Adrenal gland (tissue), 9 donors: ENCODE measurements at regions not wholly inside any gene's neighbourhood (a gene's known extent, or its start where the extent isn't known, plus 50 kb on each side); places are given as distances from the start of the nearest gene placed in this dataset.

Experiments
- DNase-seq, 7 donors: peaks; one replicate each; pipeline ENCODE4 v3.0.0-alpha.2; 2019 to 2020
- H3K27ac ChIP-seq, 5 donors: fragments of 200-600 bp; sonication (generic) in 4 of 5; 1 replicate in 3 of 5; 2 replicates in 2 of 5; pipeline versions ENCODE4 v1.5.1 to v1.8.0; 2016 to 2020; ENCODE audit warnings: mild to moderate bottlenecking in 1 of 5
- H3K27me3 ChIP-seq: fragments of 200-600 bp; 2 replicates; pipeline ENCODE4 v1.8.0; 2021
- H3K36me3 ChIP-seq, 2 donors: fragments of 200-600 bp; replicated peaks in 1 of 2; 1 replicate in 1 of 2; 2 replicates in 1 of 2; pipeline versions ENCODE4 v1.5.1 to v1.8.0; 2018 to 2022
- H3K4me1 ChIP-seq, 2 donors: fragments of 200-600 bp; replicated peaks in 1 of 2; 1 replicate in 1 of 2; 2 replicates in 1 of 2; pipeline versions ENCODE4 v1.5.1 to v1.8.0; 2018 to 2021
- H3K4me3 ChIP-seq, 4 donors: fragments of 200-600 bp; sonication (generic) in 3 of 4; one replicate each; pipeline ENCODE4 v1.5.1; 2016 to 2018
- H3K9me3 ChIP-seq, 3 donors: fragments of 200-600 bp; sonication (generic) in 1 of 3; replicated peaks in 1 of 3; 1 replicate in 2 of 3; 2 replicates in 1 of 3; pipeline versions ENCODE4 v1.5.1 to v1.8.0; 2016 to 2021
- POLR2A ChIP-seq, 2 donors: fragments of 450-650 bp; IDR thresholded peaks; one replicate each; pipeline ENCODE4 v1.6.1; 2017; ENCODE audit warnings: antibody characterized with exemption in 2 of 2, mild to moderate bottlenecking in 2 of 2, moderate library complexity in 1 of 2
- whole genome bisulfite sequencing, 4 donors: extraction: QIAGEN DNeasy Blood & Tissue Kit in 2 of 4; methylation state at CpG; one replicate each; pipeline versions ENCODE4 v1.1.5 to v1.1.7; 2013 to 2017; 5-methylcytosine and 5-hydroxymethylcytosine counted together
- intact Hi-C, 2 donors: fragments of 100-400 bp; cut with DNase I; formaldehyde crosslinking; loops; one replicate each; pipeline versions ENCODE4 v1.14.1 to v1.15.0; 2022 to 2023
- TF ChIP-seq, protein P1 (sequence below), 6 experiments: fragments of 450-650 bp in 4 of 6; fragments of 200-600 bp in 2 of 6; sonication (generic) in 1 of 6; IDR thresholded peaks; 1 replicate in 5 of 6; 2 replicates in 1 of 6; pipeline versions ENCODE4 v1.5.1 to v1.8.0; 2016 to 2021; ENCODE audit warnings: antibody characterized with exemption in 6 of 6, mild to moderate bottlenecking in 2 of 6, moderate library complexity in 1 of 6
- donor health status: healthy with polysubstance abuse.
- donor health status: Bipolar disorder and iron deficiency.
- donor health status: DM: yes; HTN: yes; CAD: no.
- donor health status: DM: no; HTN: no; CAD: no.
- donor health status: DM: no; HTN: no; CAD: no.

- no peaks in the 10 kb centered on the region for H3K4me1 ChIP-seq
Measured at GRCh38 chr7:50856806-50857205, 74.1 kb upstream of the GRB10 start.

GRCh38 chr7:50856231-50856630 lies 73.5 kb upstream of the GRB10 start:
- Histone ChIP-seq H3K27me3 (no peaks in the 10 kb centered on the region), H3K36me3 (no peaks in the 10 kb centered on the region), H3K4me1 (no peaks in the 10 kb centered on the region), H3K4me3 (no peak overlapping the region), H3K9me3 (no peaks in the 10 kb centered on the region), H3K27ac (no peak overlapping the region)
- 90 to 98% (median 93%) methylated on average over 4 of the region's 4 CpGs for WGBS, 4 donors
- DNase-seq, result no peak
- intact Hi-C loops, result no loop called here
- no peak for TF ChIP-seq POLR2A (IDR thresholded peaks at IDR 0.05)
- TF ChIP-seq, protein P1, sequence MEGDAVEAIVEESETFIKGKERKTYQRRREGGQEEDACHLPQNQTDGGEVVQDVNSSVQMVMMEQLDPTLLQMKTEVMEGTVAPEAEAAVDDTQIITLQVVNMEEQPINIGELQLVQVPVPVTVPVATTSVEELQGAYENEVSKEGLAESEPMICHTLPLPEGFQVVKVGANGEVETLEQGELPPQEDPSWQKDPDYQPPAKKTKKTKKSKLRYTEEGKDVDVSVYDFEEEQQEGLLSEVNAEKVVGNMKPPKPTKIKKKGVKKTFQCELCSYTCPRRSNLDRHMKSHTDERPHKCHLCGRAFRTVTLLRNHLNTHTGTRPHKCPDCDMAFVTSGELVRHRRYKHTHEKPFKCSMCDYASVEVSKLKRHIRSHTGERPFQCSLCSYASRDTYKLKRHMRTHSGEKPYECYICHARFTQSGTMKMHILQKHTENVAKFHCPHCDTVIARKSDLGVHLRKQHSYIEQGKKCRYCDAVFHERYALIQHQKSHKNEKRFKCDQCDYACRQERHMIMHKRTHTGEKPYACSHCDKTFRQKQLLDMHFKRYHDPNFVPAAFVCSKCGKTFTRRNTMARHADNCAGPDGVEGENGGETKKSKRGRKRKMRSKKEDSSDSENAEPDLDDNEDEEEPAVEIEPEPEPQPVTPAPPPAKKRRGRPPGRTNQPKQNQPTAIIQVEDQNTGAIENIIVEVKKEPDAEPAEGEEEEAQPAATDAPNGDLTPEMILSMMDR (IDR thresholded peaks at IDR 0.05), result no peak

More at GRCh38 chr7:50856806-50857205, 74.1 kb upstream of the GRB10 start:
- intact Hi-C loops, result no loop called here
- no peak overlapping the region for H3K4me3 ChIP-seq
- H3K27me3 ChIP-seq, result no peaks in the 10 kb centered on the region
- TF ChIP-seq, protein P1 (IDR thresholded peaks at IDR 0.05), result no peak
- TF ChIP-seq POLR2A (IDR thresholded peaks at IDR 0.05), result no peak
- no peak overlapping the region for H3K27ac ChIP-seq
- H3K36me3 ChIP-seq, result no peaks in the 10 kb centered on the region
- 77 to 88% (median 83%) methylated on average over 4 to 5 of the region's 5 CpGs for WGBS, 4 donors
- DNase-seq, result no peak
- H3K9me3 ChIP-seq, result no peaks in the 10 kb centered on the region

- DNase-seq, result no peak
- H3K27ac ChIP-seq, result no peak overlapping the region
- no peak overlapping the region for H3K4me3 ChIP-seq
- 91 to 97% (median 93%) methylated on average over 4 to 5 of the region's 5 CpGs for WGBS, 4 donors
- H3K36me3 ChIP-seq, result no peaks in the 10 kb centered on the region
- H3K9me3 ChIP-seq, result no peaks in the 10 kb centered on the region
- TF ChIP-seq, protein P1 (IDR thresholded peaks at IDR 0.05), result no peak
- no peak for TF ChIP-seq POLR2A (IDR thresholded peaks at IDR 0.05)
- H3K4me1 ChIP-seq, result no peaks in the 10 kb centered on the region
- H3K27me3 ChIP-seq, result no peaks in the 10 kb centered on the region
- intact Hi-C loops, result no loop called here
Measured at GRCh38 chr7:50855526-50855925, 72.8 kb upstream of the GRB10 start.

DNA sequence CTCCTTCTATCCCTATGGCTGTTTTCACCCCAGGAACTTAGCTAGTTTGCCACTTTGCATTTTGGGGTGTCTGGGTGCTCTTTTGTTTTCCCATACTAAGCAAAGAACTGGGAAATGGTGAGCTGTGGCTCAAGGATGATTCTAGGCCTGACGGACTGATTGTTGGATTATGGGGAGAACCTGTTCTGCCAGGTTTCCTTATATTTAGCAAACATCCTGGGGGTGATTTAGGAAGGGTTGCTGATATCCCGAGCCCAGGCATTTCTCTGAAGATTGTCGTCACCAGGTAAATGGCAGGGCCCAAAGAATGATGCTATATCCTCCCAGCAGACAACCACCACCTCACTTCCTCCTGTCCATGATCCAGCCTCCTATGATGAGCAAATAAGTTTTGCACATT lies 72.1 kb upstream of the GRB10 start:
- Histone ChIP-seq H3K27ac (no peak overlapping the region), H3K4me3 (no peak overlapping the region), H3K36me3 (no peaks in the 10 kb centered on the region), H3K9me3 (no peaks in the 10 kb centered on the region), H3K4me1 (no peaks in the 10 kb centered on the region), H3K27me3 (no peaks in the 10 kb centered on the region)
- TF ChIP-seq, protein P1 (IDR thresholded peaks at IDR 0.05), result no peak
- no peak for TF ChIP-seq POLR2A (IDR thresholded peaks at IDR 0.05)
- intact Hi-C loops, result no loop called here
- DNase-seq, result no peak
- WGBS, 4 donors, result 76 to 96% (median 83%) methylated on average over 2 to 3 of the region's 3 CpGs
